ENCODE measurements at regions not wholly inside any gene's neighbourhood (a gene's known extent, or its start where the extent isn't known, plus 50 kb on each side); places are given as distances from the start of the nearest gene placed in this dataset.
A peak's percentile ranks its signal among the peaks of the same experiment; 100 is the strongest.
"Not testable (repeated sequence)": the region's sequence is repeated elsewhere in the genome, so short reads cannot be mapped to it uniquely, and the experiment has no call there.

DNA sequence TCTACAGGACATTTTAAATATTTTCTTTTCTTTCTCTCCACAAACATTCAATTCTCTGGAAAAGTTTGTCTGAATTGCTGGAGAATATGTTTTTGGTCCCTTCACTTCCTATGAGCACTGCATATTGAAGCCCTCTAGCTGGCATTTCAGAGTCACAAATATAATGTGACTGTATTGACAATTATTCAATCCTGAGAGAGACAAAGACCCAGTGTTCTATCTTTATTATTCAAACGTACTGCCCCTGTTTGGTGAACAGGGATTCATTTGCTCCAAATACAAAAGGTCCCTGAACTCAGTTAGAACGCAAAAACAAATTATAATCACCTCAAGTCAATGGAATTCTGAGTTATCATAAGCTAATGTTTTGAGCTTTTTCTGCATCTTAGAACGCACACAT lies 173.1 kb upstream of the CDIN1 start:
- DNase-seq (ENCODE audit: low read depth): no peak

- no peak for DNase-seq (ENCODE audit: low read depth)
Observed at GRCh38 chr15:36406911-36407310, 172.5 kb upstream of the CDIN1 start.

DNA sequence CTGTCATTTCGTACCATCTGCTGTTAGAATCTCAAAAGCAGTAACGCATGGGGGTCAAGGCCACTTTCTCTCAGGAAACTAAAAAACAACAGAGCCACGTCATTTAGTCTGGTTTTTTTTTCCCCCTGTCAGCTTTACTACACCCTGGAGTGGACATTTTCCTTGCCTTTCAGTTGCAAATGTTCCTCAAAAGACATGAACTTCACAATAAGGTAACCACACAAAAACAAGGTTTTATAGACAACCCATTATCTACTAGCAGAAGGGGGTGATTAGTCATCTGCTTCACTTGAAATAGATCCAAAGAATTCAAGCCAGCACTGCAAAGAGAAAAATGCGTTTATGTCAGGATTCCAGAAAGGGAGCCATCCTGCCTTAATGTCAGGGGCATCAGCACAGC lies 171.8 kb upstream of the CDIN1 start:
- DNase-seq (ENCODE audit: low read depth): peak; percentile 64

- no peak for DNase-seq (ENCODE audit: low read depth)
Observed at GRCh38 chr15:36409819-36410218, 169.6 kb upstream of the CDIN1 start.

GRCh38 chr15:36414670-36415069 lies 164.8 kb upstream of the CDIN1 start:
- DNase-seq (ENCODE audit: low read depth): no peak

DNA sequence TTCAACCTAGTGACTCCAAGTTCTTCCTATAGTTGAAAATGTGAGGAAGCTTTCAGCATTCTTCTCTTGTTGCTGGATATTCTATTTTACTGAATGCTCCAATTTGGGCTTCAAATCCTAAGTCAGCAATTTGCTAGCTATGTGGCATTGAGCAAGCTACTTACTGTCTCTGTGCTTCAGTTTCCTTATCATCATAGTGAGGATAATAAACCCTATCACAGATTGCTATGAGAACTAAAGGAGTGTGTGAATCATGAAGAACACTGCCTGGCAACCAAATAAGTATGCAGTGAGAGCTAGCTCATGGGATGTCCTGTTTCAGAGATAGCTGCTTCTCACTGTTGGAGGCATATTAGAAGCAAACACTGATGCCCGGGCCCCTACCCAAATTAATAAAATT lies 163.8 kb upstream of the CDIN1 start:
- peak; percentile 37 for DNase-seq (ENCODE audit: low read depth)

GRCh38 chr15:36422631-36423030 lies 156.8 kb upstream of the CDIN1 start:
- peak; percentile 24 for DNase-seq (ENCODE audit: low read depth)

DNA sequence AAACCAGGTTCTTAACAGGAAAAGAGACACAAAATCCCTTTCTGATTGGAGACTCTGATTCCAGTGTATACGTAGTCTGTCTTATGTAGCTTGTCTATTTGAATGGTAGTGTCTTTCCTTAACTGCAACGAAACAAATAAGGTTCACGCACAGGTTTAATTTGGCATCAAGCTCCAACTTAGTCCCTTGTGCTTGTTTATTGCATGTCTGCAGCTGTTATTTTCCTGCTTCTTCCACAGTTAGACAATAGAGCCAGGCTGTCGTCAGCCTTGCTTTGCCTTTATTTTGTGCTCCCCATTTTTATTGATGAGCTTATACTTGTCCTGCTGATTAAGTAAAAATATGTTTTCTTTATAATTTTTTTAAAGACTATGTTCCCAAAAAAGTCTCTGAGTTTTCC lies 152.7 kb upstream of the CDIN1 start:
- no peak for DNase-seq (ENCODE audit: low read depth)

- peak; percentile 99 for DNase-seq (ENCODE audit: low read depth)
Observed at GRCh38 chr15:36428102-36428845, 151.2 kb upstream of the CDIN1 start.

- no peak for DNase-seq (ENCODE audit: low read depth)
Observed at GRCh38 chr15:36429707-36430106, 149.7 kb upstream of the CDIN1 start.

GRCh38 chr15:36430280-36430679 lies 149.1 kb upstream of the CDIN1 start:
- DNase-seq (ENCODE audit: low read depth): no peak

GRCh38 chr15:36430726-36431265 lies 148.6 kb upstream of the CDIN1 start:
- no peak for DNase-seq (ENCODE audit: low read depth)

GRCh38 chr15:36432161-36432560 lies 147.3 kb upstream of the CDIN1 start:
- DNase-seq (ENCODE audit: low read depth): no peak

GRCh38 chr15:36434177-36434576 lies 145.2 kb upstream of the CDIN1 start:
- no peak for DNase-seq (ENCODE audit: low read depth)

DNA sequence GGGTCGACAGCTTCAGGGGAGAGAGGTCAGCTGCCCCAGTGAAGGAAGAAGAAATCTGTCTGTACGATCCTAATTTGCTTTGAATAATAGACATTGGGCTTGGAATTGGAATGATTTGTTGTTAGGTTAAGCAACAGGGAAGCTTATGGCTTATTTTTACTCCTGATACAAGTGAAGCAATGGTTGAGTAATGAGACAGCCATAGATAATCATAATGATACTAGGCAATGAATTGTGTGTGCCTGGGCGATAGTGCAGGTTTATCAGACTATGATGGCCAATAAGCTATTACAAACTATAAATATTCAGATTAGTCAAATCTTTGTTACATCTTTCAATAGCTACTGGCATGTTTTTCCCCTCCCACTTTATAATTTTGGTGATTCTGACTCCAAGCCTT lies 140.9 kb upstream of the CDIN1 start:
- DNase-seq (ENCODE audit: low read depth): no peak

DNA sequence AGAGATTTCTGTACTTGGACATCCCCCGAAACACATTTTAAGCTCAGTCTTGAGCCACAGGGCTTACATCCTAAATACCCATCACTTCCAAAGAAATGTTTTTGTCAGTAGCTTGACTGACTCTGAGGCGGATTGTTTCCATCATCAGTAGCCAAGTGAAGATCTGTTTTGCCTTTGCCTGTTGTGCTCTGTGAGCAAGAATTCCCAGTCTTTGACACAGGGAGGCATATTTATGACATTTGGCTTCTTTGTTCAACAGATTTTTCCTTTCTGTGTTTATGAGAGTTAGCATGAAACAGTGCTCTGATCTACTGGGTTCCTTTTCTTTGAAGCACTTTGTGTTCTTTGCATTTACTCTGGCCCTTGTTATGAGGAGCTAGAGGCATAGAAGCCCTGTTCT lies 132.1 kb upstream of the CDIN1 start:
- no peak for DNase-seq (ENCODE audit: low read depth)

GRCh38 chr15:36448418-36448817 lies 131.0 kb upstream of the CDIN1 start:
- DNase-seq (ENCODE audit: low read depth): no peak

- no peak for DNase-seq (ENCODE audit: low read depth)
Observed at GRCh38 chr15:36449084-36449661, 130.3 kb upstream of the CDIN1 start.

GRCh38 chr15:36449662-36450145 lies 129.7 kb upstream of the CDIN1 start:
- no peak for DNase-seq (ENCODE audit: low read depth)

GRCh38 chr15:36454244-36454643 lies 125.2 kb upstream of the CDIN1 start:
- DNase-seq (ENCODE audit: low read depth): not testable (repeated sequence)

GRCh38 chr15:36458411-36458810 lies 121.0 kb upstream of the CDIN1 start:
- DNase-seq (ENCODE audit: low read depth): no peak

GRCh38 chr15:36465304-36465703 lies 114.1 kb upstream of the CDIN1 start:
- DNase-seq (ENCODE audit: low read depth): no peak

DNA sequence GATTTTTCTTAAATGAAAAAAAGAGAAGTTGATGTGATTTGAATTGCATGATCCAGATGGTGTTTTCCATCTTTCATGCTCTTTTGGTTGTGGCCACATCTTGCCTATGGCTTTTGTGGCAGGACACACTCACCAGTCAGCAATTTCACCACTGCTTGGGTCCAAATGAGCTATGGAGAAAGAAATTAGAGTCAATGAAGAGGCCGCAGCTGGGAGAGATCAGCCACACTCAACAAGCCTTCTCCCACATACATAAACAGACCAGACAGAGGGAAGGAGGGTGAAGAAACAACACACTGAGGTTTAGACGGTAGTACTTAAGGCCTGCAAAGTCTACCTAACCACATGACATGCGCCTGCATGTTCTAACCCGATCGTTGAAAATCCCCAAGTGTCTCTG lies 110.7 kb upstream of the CDIN1 start:
- DNase-seq (ENCODE audit: low read depth): peak; percentile 80

Measured in fibroblast of gingiva (primary cell).